Colon (tissue), 2 donors: ENCODE measurements at regions not wholly inside any gene's neighbourhood (a gene's known extent, or its start where the extent isn't known, plus 50 kb on each side); places are given as distances from the start of the nearest gene placed in this dataset.
"Not testable (repeated sequence)": the region's sequence is repeated elsewhere in the genome, so short reads cannot be mapped to it uniquely, and the experiment has no call there.

Source experiments
- FAIRE-seq: peaks from 2 replicates; lab custom pipeline; 2012; peaks lifted over from hg19 to GRCh38; lab: Jason Lieb, UNC
- donor health status: control.
- donor health status: control.

GRCh38 chr7:82701949-82702348 is 258.4 kb upstream of the CACNA2D1 start:
- FAIRE-seq = no peak

- FAIRE-seq = no peak
Observed at GRCh38 chr7:82700741-82701140, 257.2 kb upstream of the CACNA2D1 start.

GRCh38 chr7:82699773-82700186 is 256.2 kb upstream of the CACNA2D1 start:
- no peak for FAIRE-seq

- no peak for FAIRE-seq
Observed at GRCh38 chr7:82697897-82698296, 254.3 kb upstream of the CACNA2D1 start.

GRCh38 chr7:82696631-82697030 is 253.1 kb upstream of the CACNA2D1 start:
- no peak for FAIRE-seq

GRCh38 chr7:82694022-82694421 is 250.4 kb upstream of the CACNA2D1 start:
- no peak for FAIRE-seq

- FAIRE-seq = no peak
Observed at GRCh38 chr7:82690929-82691328, 247.4 kb upstream of the CACNA2D1 start.

- no peak for FAIRE-seq
Observed at GRCh38 chr7:82685214-82685613, 241.6 kb upstream of the CACNA2D1 start.

GRCh38 chr7:82678716-82679115 is 235.1 kb upstream of the CACNA2D1 start:
- no peak for FAIRE-seq

GRCh38 chr7:82678259-82678658 is 234.7 kb upstream of the CACNA2D1 start:
- no peak for FAIRE-seq

GRCh38 chr7:82677493-82677892 is 233.9 kb upstream of the CACNA2D1 start:
- FAIRE-seq = no peak

- no peak for FAIRE-seq
Observed at GRCh38 chr7:82676777-82677463, 233.3 kb upstream of the CACNA2D1 start.

GRCh38 chr7:82675396-82675795 is 231.8 kb upstream of the CACNA2D1 start:
- FAIRE-seq = no peak

- FAIRE-seq = no peak
Observed at GRCh38 chr7:82674268-82674667, 230.7 kb upstream of the CACNA2D1 start.

- peak; percentile 60 for FAIRE-seq
Observed at GRCh38 chr7:82672078-82672477, 228.5 kb upstream of the CACNA2D1 start.

GRCh38 chr7:82669141-82669540 is 225.6 kb upstream of the CACNA2D1 start:
- no peak for FAIRE-seq

- FAIRE-seq = no peak
Observed at GRCh38 chr7:82668676-82669075, 225.1 kb upstream of the CACNA2D1 start.

GRCh38 chr7:82665966-82666507 is 222.5 kb upstream of the CACNA2D1 start:
- FAIRE-seq = no peak

GRCh38 chr7:82655965-82656364 is 212.4 kb upstream of the CACNA2D1 start:
- no peak for FAIRE-seq

GRCh38 chr7:82650095-82650494 is 206.5 kb upstream of the CACNA2D1 start:
- not testable (repeated sequence) for FAIRE-seq

- no peak for FAIRE-seq
Observed at GRCh38 chr7:82633592-82633991, 190.0 kb upstream of the CACNA2D1 start.

- no peak for FAIRE-seq
Observed at GRCh38 chr7:82631998-82632397, 188.4 kb upstream of the CACNA2D1 start.

- FAIRE-seq = no peak
Observed at GRCh38 chr7:82629583-82629982, 186.0 kb upstream of the CACNA2D1 start.

GRCh38 chr7:82625377-82625776 is 181.8 kb upstream of the CACNA2D1 start:
- FAIRE-seq = no peak
